NCI-H2107 treated with DMSO at 0.1 percent for 48 hours (cell line): ENCODE measurements at regions not wholly inside any gene's neighbourhood (a gene's known extent, or its start where the extent isn't known, plus 50 kb on each side); places are given as distances from the start of the nearest gene placed in this dataset.

ENCODE experiments used
- DNase-seq: peaks from one replicate; lab custom pipeline; 2025; ENCODE audit not compliant: unreplicated experiment; lab: John Stamatoyannopoulos, UW

GRCh38 chr5:28495876-28496275, 1457.5 kb upstream of the CDH9 start:
- DNase-seq, result no peak

- DNase-seq, result no peak
Observed at GRCh38 chr5:28493456-28493855, 1455.1 kb upstream of the CDH9 start.

GRCh38 chr5:28488752-28489151, 1450.4 kb upstream of the CDH9 start:
- DNase-seq, result no peak

GRCh38 chr5:28483327-28484025, 1445.1 kb upstream of the CDH9 start:
- DNase-seq, result no peak

GRCh38 chr5:28473531-28474107, 1435.2 kb upstream of the CDH9 start:
- DNase-seq, result no peak

GRCh38 chr5:28468166-28468565, 1429.8 kb upstream of the CDH9 start:
- no peak for DNase-seq

GRCh38 chr5:28463728-28464127, 1425.3 kb upstream of the CDH9 start:
- no peak for DNase-seq

- no peak for DNase-seq
Observed at GRCh38 chr5:28451483-28451882, 1413.1 kb upstream of the CDH9 start.

GRCh38 chr5:28450997-28451396, 1412.6 kb upstream of the CDH9 start:
- no peak for DNase-seq

GRCh38 chr5:28448791-28449190, 1410.4 kb upstream of the CDH9 start:
- DNase-seq, result no peak

- no peak for DNase-seq
Observed at GRCh38 chr5:28430565-28431178, 1392.3 kb upstream of the CDH9 start.

- no peak for DNase-seq
Observed at GRCh38 chr5:28421141-28421540, 1382.8 kb upstream of the CDH9 start.

- DNase-seq, result no peak
Observed at GRCh38 chr5:28415791-28416443, 1377.5 kb upstream of the CDH9 start.

- no peak for DNase-seq
Observed at GRCh38 chr5:28414619-28415018, 1376.2 kb upstream of the CDH9 start.

- DNase-seq, result no peak
Observed at GRCh38 chr5:28408651-28409050, 1370.3 kb upstream of the CDH9 start.

- no peak for DNase-seq
Observed at GRCh38 chr5:28408186-28408585, 1369.8 kb upstream of the CDH9 start.

- no peak for DNase-seq
Observed at GRCh38 chr5:28404363-28405071, 1366.1 kb upstream of the CDH9 start.

GRCh38 chr5:28403846-28404245, 1365.5 kb upstream of the CDH9 start:
- no peak for DNase-seq

GRCh38 chr5:28402590-28403301, 1364.4 kb upstream of the CDH9 start:
- no peak for DNase-seq

- DNase-seq, result no peak
Observed at GRCh38 chr5:28400076-28400475, 1361.7 kb upstream of the CDH9 start.

- no peak for DNase-seq
Observed at GRCh38 chr5:28399211-28399610, 1360.8 kb upstream of the CDH9 start.
